ENCODE measurements at regions not wholly inside any gene's neighbourhood (a gene's known extent, or its start where the extent isn't known, plus 50 kb on each side); places are given as distances from the start of the nearest gene placed in this dataset.

DNA sequence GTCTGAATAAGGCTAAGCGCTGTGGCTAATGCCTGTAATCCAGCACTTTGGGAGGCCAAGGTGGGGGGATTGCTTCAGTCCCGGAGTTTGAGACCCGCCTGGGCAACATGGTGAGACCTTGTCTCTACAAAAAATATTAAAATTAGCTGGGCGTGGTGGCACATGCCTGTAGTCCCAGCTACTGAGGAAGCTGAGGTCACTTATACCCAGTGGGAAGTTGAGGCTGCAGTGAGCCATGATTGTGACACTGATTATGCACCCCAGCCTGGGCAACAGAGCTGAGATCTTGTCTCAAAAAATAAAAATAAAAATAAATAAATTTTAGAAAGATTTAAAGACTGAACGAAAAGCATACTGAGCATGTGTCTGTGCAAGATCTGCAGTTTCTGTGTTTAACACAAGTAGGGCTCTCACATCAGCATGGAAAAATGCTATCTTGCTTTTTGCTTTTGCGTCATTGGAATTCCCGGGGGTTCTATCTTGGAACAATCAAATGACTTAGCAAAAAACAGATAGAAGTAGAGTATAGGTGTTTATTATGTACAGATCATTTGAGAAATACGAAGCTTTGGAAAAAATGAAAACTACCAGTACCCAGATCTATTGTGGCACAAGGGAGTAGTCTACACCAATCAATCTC, 161.9 kb downstream of the CAPZA3 start:
- TF ChIP-seq RAD21 (IDR thresholded peaks at IDR 0.05; ENCODE audit: low read depth) (no peak), CREB1 (IDR thresholded peaks at IDR 0.05; ENCODE audit: low read depth) (no peak), ZBTB7A (IDR thresholded peaks at IDR 0.05; ENCODE audit: low read depth) (no peak), NFIC (IDR thresholded peaks at IDR 0.05) (no peak), EGR1 (IDR thresholded peaks at IDR 0.05) (no peak), EP300 (IDR thresholded peaks at IDR 0.05; ENCODE audit: borderline replicate concordance) (no peak), YY1 (IDR thresholded peaks at IDR 0.05; ENCODE audit: low read depth) (no peak), TCF12 (IDR thresholded peaks at IDR 0.05; ENCODE audit: low read depth) (no peak), TEAD4 (IDR thresholded peaks at IDR 0.05) (no peak), TAF1 (IDR thresholded peaks at IDR 0.05; ENCODE audit: low read depth) (no peak), CEBPB (IDR thresholded peaks at IDR 0.05) (no peak), MAX (IDR thresholded peaks at IDR 0.05) (no peak), FOXM1 (IDR thresholded peaks at IDR 0.05; ENCODE audit: borderline replicate concordance, low read depth) (no peak)
- TF ChIP-seq, protein P1, sequence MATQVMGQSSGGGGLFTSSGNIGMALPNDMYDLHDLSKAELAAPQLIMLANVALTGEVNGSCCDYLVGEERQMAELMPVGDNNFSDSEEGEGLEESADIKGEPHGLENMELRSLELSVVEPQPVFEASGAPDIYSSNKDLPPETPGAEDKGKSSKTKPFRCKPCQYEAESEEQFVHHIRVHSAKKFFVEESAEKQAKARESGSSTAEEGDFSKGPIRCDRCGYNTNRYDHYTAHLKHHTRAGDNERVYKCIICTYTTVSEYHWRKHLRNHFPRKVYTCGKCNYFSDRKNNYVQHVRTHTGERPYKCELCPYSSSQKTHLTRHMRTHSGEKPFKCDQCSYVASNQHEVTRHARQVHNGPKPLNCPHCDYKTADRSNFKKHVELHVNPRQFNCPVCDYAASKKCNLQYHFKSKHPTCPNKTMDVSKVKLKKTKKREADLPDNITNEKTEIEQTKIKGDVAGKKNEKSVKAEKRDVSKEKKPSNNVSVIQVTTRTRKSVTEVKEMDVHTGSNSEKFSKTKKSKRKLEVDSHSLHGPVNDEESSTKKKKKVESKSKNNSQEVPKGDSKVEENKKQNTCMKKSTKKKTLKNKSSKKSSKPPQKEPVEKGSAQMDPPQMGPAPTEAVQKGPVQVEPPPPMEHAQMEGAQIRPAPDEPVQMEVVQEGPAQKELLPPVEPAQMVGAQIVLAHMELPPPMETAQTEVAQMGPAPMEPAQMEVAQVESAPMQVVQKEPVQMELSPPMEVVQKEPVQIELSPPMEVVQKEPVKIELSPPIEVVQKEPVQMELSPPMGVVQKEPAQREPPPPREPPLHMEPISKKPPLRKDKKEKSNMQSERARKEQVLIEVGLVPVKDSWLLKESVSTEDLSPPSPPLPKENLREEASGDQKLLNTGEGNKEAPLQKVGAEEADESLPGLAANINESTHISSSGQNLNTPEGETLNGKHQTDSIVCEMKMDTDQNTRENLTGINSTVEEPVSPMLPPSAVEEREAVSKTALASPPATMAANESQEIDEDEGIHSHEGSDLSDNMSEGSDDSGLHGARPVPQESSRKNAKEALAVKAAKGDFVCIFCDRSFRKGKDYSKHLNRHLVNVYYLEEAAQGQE (IDR thresholded peaks at IDR 0.05; ENCODE audit: low read depth) = no peak
- TF ChIP-seq, protein P2, sequence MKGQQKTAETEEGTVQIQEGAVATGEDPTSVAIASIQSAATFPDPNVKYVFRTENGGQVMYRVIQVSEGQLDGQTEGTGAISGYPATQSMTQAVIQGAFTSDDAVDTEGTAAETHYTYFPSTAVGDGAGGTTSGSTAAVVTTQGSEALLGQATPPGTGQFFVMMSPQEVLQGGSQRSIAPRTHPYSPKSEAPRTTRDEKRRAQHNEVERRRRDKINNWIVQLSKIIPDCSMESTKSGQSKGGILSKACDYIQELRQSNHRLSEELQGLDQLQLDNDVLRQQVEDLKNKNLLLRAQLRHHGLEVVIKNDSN (IDR thresholded peaks at IDR 0.05) = no peak

- TF ChIP-seq NFIC (IDR thresholded peaks at IDR 0.05) (no peak), TAF1 (IDR thresholded peaks at IDR 0.05; ENCODE audit: low read depth) (no peak), CREB1 (IDR thresholded peaks at IDR 0.05; ENCODE audit: low read depth) (no peak), CEBPB (IDR thresholded peaks at IDR 0.05) (no peak), MAX (IDR thresholded peaks at IDR 0.05) (no peak), TCF12 (IDR thresholded peaks at IDR 0.05; ENCODE audit: low read depth) (no peak), EP300 (IDR thresholded peaks at IDR 0.05; ENCODE audit: borderline replicate concordance) (no peak), FOXM1 (IDR thresholded peaks at IDR 0.05; ENCODE audit: borderline replicate concordance, low read depth) (no peak), EGR1 (IDR thresholded peaks at IDR 0.05) (no peak), ZBTB7A (IDR thresholded peaks at IDR 0.05; ENCODE audit: low read depth) (no peak), YY1 (IDR thresholded peaks at IDR 0.05; ENCODE audit: low read depth) (no peak), TEAD4 (IDR thresholded peaks at IDR 0.05) (no peak), RAD21 (IDR thresholded peaks at IDR 0.05; ENCODE audit: low read depth) (no peak)
- TF ChIP-seq, protein P2 (IDR thresholded peaks at IDR 0.05) = no peak
- TF ChIP-seq, protein P1 (IDR thresholded peaks at IDR 0.05; ENCODE audit: low read depth) = no peak
These were observed 167.2 kb downstream of the CAPZA3 start for GRCh38 chr12:18905134-18905533.

- TF ChIP-seq, protein P1 (IDR thresholded peaks at IDR 0.05; ENCODE audit: low read depth) = no peak
- TF ChIP-seq CREB1 (IDR thresholded peaks at IDR 0.05; ENCODE audit: low read depth) (no peak), EGR1 (IDR thresholded peaks at IDR 0.05) (no peak), NFIC (IDR thresholded peaks at IDR 0.05) (no peak), YY1 (IDR thresholded peaks at IDR 0.05; ENCODE audit: low read depth) (no peak)
These were observed 168.5 kb downstream of the CAPZA3 start for GRCh38 chr12:18906395-18906794.

DNA sequence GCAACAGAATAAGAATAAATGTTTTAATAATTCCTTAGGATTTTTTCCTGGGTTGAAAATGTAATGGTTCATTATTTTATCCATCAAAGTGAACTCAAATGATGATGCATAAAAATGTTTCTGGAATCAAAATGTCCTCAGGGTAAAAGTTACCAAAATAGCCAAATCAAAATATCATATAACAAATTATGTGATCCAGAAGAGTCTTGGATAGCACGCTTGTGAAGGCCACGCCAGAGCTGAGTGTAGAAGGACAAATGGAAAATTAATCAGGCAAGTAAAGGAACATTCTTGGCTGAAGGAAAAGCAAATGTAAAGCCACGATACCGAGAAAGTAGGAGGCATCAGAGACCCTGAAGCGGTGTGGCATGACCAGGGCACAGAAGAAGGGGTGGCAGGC, 169.2 kb downstream of the CAPZA3 start:
- TF ChIP-seq CREB1 (IDR thresholded peaks at IDR 0.05; ENCODE audit: low read depth) (no peak), EP300 (IDR thresholded peaks at IDR 0.05; ENCODE audit: borderline replicate concordance) (no peak), TEAD4 (IDR thresholded peaks at IDR 0.05) (no peak), TAF1 (IDR thresholded peaks at IDR 0.05; ENCODE audit: low read depth) (no peak), NFIC (IDR thresholded peaks at IDR 0.05) (no peak), RAD21 (IDR thresholded peaks at IDR 0.05; ENCODE audit: low read depth) (no peak), FOXM1 (IDR thresholded peaks at IDR 0.05; ENCODE audit: borderline replicate concordance, low read depth) (no peak), TCF12 (IDR thresholded peaks at IDR 0.05; ENCODE audit: low read depth) (no peak), MAX (IDR thresholded peaks at IDR 0.05) (no peak), CEBPB (IDR thresholded peaks at IDR 0.05) (no peak), ZBTB7A (IDR thresholded peaks at IDR 0.05; ENCODE audit: low read depth) (no peak), YY1 (IDR thresholded peaks at IDR 0.05; ENCODE audit: low read depth) (no peak), EGR1 (IDR thresholded peaks at IDR 0.05) (no peak)
- TF ChIP-seq, protein P1 (IDR thresholded peaks at IDR 0.05; ENCODE audit: low read depth) = no peak
- TF ChIP-seq, protein P2 (IDR thresholded peaks at IDR 0.05) = no peak
